GM20431 (cell line): ENCODE measurements at regions not wholly inside any gene's neighbourhood (a gene's known extent, or its start where the extent isn't known, plus 50 kb on each side); places are given as distances from the start of the nearest gene placed in this dataset.

Experiments used
- in situ Hi-C: fragments of 300-500 bp; cut with MseI, MboI; formaldehyde crosslinking; loops from one replicate; pipeline ENCODE4 v1.15.0; 2020; ENCODE audit warnings: low sequenced_read_pairs; ENCODE audit not compliant: unreplicated experiment

DNA sequence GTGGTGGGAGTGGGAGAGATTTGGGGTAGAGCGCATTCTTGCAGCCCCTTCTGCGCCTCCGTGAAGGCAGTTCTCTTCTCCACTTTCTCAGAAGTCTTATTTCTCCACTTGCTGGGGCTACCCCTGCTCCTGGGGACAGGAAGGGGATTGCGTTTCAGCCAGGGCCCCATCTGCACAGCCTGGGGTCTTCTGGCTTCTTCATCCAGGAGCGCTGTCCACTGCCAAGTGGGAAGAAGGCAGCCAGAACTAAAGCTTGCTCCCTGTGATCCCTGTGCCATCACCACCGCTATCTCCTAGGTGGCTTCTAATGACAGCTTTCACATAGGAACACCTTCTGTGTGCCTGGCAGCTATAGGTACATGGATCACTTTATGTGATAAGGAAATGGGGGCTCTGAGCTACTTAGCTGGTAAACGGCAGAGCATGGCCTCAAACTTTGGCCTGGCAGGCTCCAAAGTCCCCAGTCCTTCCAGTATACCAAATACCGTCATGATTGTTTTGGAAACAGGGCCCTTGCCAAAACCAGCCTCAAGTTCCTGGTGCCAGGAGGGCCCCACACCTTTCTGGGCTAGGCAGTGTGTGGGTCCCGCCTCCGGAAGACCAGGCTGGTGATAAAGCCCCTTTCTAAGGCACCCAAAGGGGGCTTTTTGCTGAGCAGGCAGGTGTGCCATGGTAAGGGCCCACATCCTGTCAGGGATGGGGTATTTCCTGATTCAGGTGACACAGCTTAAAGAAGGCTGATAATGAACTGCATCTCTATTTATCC lies 60.4 kb upstream of the PAX6 start:
- in situ Hi-C loops = no loop called here

GRCh38 chr11:31870609-31871309 lies 59.6 kb upstream of the PAX6 start:
- in situ Hi-C loops = no loop called here

DNA sequence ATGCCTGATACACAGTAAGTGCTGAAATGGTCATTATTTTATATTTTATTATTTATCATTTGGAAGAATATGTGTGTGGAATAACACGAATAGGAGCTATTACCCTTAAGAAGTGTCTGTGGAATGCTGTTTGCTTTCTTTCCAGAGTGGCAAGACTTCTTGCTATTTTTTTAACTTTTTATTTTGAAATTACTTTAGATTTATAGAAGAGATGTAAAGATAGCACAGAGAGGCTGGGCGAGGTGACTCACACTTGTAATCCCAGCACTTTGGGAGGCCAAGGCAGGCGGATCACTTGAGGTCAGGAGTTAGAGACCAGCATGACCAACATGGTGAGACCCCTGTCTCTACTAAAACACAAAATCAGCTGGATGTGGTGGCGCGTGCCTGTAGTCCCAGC lies 58.9 kb upstream of the PAX6 start:
- in situ Hi-C loops = no loop called here

DNA sequence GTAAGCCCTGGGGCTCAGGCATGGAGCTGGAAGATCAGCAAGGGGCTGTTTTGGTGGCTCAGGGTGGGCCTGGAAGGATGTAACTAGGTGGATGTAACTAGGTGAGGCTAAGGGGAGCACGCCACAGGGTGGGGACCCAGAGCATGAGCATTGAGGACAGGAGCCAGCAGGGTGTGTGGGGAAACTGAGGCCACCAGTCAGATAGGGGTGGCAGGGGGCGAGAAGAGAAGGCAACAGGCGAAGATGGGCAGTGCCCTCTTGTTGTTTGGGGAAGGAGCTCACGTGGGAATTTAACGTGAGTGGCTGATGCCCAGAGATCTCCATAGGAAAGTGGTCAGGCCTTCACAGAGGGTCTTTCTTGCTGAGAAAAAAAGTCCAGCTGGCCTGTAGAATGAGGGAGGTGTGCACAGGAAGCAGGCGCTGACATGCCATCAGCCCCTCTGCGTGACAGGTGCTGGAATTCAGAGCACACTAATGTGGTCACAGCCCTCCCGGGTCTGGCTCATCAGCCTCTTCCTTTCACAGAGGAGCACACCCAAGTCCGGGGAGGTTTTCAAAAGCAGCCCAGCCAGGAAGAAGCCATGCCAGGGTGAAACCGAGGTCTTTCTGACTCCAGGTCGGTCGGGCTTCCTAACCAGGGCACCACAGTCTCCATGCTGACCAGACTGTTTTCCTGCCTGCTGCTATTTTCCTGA lies 54.6 kb upstream of the PAX6 start:
- in situ Hi-C loops = no loop called here

DNA sequence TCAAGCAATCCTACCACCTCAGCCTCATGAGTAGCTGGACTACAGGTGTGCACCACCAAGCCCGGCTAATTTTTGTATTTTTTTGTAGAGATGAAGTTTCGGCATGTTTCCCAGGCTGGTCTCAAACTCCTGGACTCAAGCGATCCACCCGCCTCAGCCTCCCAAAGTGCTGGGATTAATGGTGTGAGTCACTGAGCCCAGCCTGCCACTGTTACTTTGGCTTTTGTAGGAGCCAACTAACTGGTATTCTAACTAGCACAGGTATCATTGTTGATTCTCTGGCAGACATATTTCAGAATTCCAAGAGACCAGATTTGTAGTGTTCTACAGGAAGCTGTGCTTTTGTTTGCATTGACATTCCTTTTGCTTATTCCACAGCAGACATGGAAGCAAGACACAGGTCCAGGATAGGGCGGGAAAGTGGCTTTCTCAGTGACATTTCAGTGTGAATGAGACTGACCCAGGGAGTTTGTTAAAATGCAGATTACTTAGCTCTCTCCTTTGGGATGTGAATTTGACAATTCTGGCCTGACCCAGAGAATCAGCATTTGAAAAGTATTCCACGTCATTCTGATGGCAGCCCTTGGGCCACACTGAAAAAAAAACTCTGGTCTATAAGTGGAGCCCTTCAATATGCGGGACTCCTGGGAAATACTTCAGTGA lies 52.2 kb upstream of the PAX6 start:
- in situ Hi-C loops = no loop called here

DNA sequence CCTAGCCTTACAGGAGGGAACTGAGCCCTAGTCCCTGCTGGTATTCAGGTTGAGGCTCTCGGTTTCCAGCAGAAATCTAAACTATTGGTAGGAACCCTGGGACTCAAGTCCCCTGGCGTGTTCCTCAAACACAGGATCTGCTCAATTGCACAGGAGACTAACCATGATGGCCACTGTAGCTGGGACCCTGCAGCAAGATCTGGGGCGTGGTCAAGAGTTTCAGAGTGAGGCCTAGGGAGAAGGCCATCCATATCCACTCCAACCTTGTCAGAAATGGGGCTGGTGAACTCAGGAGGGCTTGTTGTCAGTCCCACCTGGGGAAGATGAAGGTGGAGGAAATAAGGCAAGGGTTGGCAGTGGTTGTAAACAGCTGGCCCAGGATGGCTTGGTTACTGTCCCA lies 49.9 kb upstream of the PAX6 start:
- in situ Hi-C loops = no loop called here
